GM12892 (cell line): ENCODE measurements at regions not wholly inside any gene's neighbourhood (a gene's known extent, or its start where the extent isn't known, plus 50 kb on each side); places are given as distances from the start of the nearest gene placed in this dataset.
"Not testable (repeated sequence)": the region's sequence is repeated elsewhere in the genome, so short reads cannot be mapped to it uniquely, and the experiment has no call there.

Source experiments
- DNase-seq: peaks from one replicate; pipeline ENCODE4 v3.0.0; 2011; ENCODE audit not compliant: insufficient read length
- FAIRE-seq: peaks from 2 replicates; lab custom pipeline; 2011; peaks lifted over from hg19 to GRCh38; lab: Jason Lieb, UNC
- POLR2A ChIP-seq: IDR thresholded peaks from 2 replicates; pipeline ENCODE4 v1.6.1; 2011; ENCODE audit warnings: low read depth, low read length, control low read depth
- POLR2AphosphoS5 ChIP-seq: IDR thresholded peaks from 2 replicates; pipeline ENCODE4 v1.6.1; 2011; ENCODE audit warnings: low read depth, low read length, control low read depth
- TAF1 ChIP-seq: IDR thresholded peaks from 2 replicates; pipeline ENCODE4 v1.6.1; 2011; ENCODE audit warnings: low read depth, mild to moderate bottlenecking, control low read depth, low read length, borderline replicate concordance

DNA sequence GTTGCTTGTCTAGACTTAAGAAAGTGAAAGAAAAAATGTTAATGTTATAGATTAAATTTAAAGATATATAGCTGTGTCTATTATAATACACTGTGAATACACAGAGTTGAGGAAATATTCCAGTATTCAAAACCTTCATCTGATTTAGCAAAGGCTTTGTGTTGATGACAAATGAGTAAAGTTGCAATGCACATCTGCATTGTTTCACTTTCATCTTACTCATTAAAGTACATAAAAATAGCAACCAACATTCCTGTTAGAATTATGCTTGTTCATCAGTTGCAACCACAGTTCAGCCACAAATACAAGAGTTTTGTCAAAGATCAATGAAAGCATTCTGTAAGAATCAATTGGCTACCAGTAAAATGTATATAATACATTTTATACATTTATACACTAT is 346.4 kb upstream of the SLC7A11 start:
- DNase-seq (no peak), FAIRE-seq (no peak)
- TF ChIP-seq TAF1 (no peak), POLR2A (no peak), POLR2AphosphoS5 (no peak)

- DNase-seq (no peak), FAIRE-seq (no peak)
- TF ChIP-seq TAF1 (no peak), POLR2A (no peak), POLR2AphosphoS5 (no peak)
Observed at GRCh38 chr4:138579146-138579545, 337.0 kb upstream of the SLC7A11 start.

GRCh38 chr4:138577826-138578225 is 335.7 kb upstream of the SLC7A11 start:
- not testable (repeated sequence) for FAIRE-seq, DNase-seq

- DNase-seq, result no peak
- TF ChIP-seq POLR2AphosphoS5, result no peak
- TF ChIP-seq TAF1, result no peak
- no peak for TF ChIP-seq POLR2A
- no peak for FAIRE-seq
Observed at GRCh38 chr4:138577145-138577544, 335.0 kb upstream of the SLC7A11 start.

DNA sequence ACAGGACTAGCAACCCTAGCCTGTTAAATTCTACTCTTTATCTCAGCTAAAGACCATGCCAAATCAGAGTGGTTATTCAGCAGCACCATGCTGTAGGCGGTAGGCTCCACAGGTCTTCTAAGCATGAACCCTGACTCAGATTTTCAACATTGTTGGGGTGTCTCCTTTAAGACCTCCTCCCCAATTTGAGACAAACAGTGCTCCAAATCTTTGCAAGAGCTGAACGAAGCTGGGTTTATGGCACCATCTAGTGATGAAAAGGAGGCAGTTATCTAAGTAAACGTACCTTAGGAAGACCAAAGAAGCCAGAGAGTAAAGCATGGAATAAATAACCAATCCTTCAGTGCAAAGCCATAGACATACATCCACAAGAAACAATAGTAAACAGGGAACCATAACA is 334.5 kb upstream of the SLC7A11 start:
- DNase-seq (no peak), FAIRE-seq (no peak)
- TF ChIP-seq POLR2A (no peak), POLR2AphosphoS5 (no peak), TAF1 (no peak)

GRCh38 chr4:138573246-138573645 is 331.1 kb upstream of the SLC7A11 start:
- DNase-seq (no peak), FAIRE-seq (no peak)
- TF ChIP-seq TAF1, result no peak
- TF ChIP-seq POLR2A, result no peak
- no peak for TF ChIP-seq POLR2AphosphoS5

GRCh38 chr4:138572007-138572406 is 329.9 kb upstream of the SLC7A11 start:
- FAIRE-seq, result no peak
- no peak for TF ChIP-seq TAF1
- no peak for DNase-seq

- no peak for FAIRE-seq
- TF ChIP-seq POLR2A (no peak), POLR2AphosphoS5 (no peak), TAF1 (no peak)
- no peak for DNase-seq
Observed at GRCh38 chr4:138567696-138568095, 325.5 kb upstream of the SLC7A11 start.

DNA sequence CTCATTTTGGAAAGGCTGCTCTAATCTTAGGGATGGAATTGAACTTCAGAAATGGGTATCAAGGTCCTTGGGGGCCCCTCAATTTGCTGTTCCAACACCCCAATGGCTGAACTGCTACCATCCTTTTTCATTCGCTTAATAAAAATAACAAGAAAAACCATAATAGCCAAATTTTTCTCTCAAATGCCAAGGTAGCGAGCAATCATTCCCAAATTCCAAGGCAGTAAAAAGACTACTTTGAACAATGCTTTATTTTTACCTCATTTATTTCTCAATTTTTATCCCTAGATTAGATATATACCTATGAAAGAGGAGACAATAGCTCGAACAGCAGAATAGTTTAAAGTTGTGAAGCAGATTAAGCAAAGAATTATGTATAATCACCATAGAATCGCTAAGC is 323.4 kb upstream of the SLC7A11 start:
- no peak for FAIRE-seq
- no peak for DNase-seq
- TF ChIP-seq TAF1 (no peak), POLR2A (no peak), POLR2AphosphoS5 (no peak)

- DNase-seq, result no peak
- FAIRE-seq, result no peak
- no peak for TF ChIP-seq TAF1
- no peak for TF ChIP-seq POLR2A
- no peak for TF ChIP-seq POLR2AphosphoS5
Observed at GRCh38 chr4:138562544-138562991, 320.4 kb upstream of the SLC7A11 start.

- DNase-seq (no peak), FAIRE-seq (no peak)
Observed at GRCh38 chr4:138561906-138562305, 319.8 kb upstream of the SLC7A11 start.

GRCh38 chr4:138561276-138561880 is 319.2 kb upstream of the SLC7A11 start:
- TF ChIP-seq TAF1 (no peak), POLR2A (no peak), POLR2AphosphoS5 (no peak)
- FAIRE-seq (no peak), DNase-seq (no peak)

More at GRCh38 chr4:138561906-138562305, 319.8 kb upstream of the SLC7A11 start:
- TF ChIP-seq TAF1 (no peak), POLR2A (no peak), POLR2AphosphoS5 (no peak)
